Chondrocyte (in vitro differentiated cells): ENCODE measurements at regions not wholly inside any gene's neighbourhood (a gene's known extent, or its start where the extent isn't known, plus 50 kb on each side); places are given as distances from the start of the nearest gene placed in this dataset.

Source experiments
- DNase-seq: peaks from one replicate; pipeline ENCODE4 v3.0.0; 2021; ENCODE audit warnings: mixed read lengths, low spot score
- H3K27ac Mint-ChIP-seq: one replicate; pipeline ENCODE4 v1.8.0; 2021; ENCODE audit warnings: mild to moderate bottlenecking, moderate library complexity, mixed read lengths; ENCODE audit not compliant: unreplicated experiment
- H3K27me3 Mint-ChIP-seq: 2 replicates; pipeline ENCODE4 v1.8.0; 2021; ENCODE audit warnings: low read depth, mixed read lengths
- H3K36me3 Mint-ChIP-seq: 2 replicates; pipeline ENCODE4 v1.8.0; 2021; ENCODE audit warnings: low read depth, mixed read lengths
- H3K4me1 Mint-ChIP-seq: 2 replicates; pipeline ENCODE4 v1.8.0; 2021; ENCODE audit warnings: low read depth, mild to moderate bottlenecking, mixed read lengths
- H3K4me3 Mint-ChIP-seq: one replicate; pipeline ENCODE4 v1.8.0; 2021; ENCODE audit warnings: mild to moderate bottlenecking, moderate library complexity, mixed read lengths; ENCODE audit not compliant: unreplicated experiment
- H3K9me3 Mint-ChIP-seq: 2 replicates; pipeline ENCODE4 v1.8.0; 2021; ENCODE audit warnings: low read depth, mixed read lengths
- CTCF ChIP-seq: fragments of 200-600 bp; sonication (generic); IDR thresholded peaks from 2 replicates; pipeline ENCODE4 v1.5.0; 2021; ENCODE audit warnings: antibody characterized with exemption, mild to moderate bottlenecking, moderate library complexity

GRCh38 chr16:76749780-76750375 is 441.1 kb upstream of the MON1B start:
- Mint-ChIP-seq H3K27me3 (no peaks in the 10 kb centered on the region), H3K36me3 (no peaks in the 10 kb centered on the region), H3K9me3 (peaks cover 5% of the 10 kb centered on the region), H3K4me3 (no peak overlapping the region), H3K4me1 (no peaks in the 10 kb centered on the region), H3K27ac (no peak overlapping the region)
- TF ChIP-seq CTCF, result no peak
- DNase-seq, result no peak

GRCh38 chr16:76755496-76755895 is 435.5 kb upstream of the MON1B start:
- Mint-ChIP-seq H3K27me3 (no peaks in the 10 kb centered on the region), H3K4me1 (no peaks in the 10 kb centered on the region), H3K27ac (no peak overlapping the region), H3K36me3 (no peaks in the 10 kb centered on the region), H3K9me3 (peaks cover 11% of the 10 kb centered on the region), H3K4me3 (no peak overlapping the region)
- DNase-seq, result no peak
- TF ChIP-seq CTCF, result no peak

- no peak for DNase-seq
- Mint-ChIP-seq H3K9me3 (peaks cover 11% of the 10 kb centered on the region), H3K27ac (no peak overlapping the region), H3K27me3 (no peaks in the 10 kb centered on the region), H3K4me1 (no peaks in the 10 kb centered on the region), H3K4me3 (no peak overlapping the region), H3K36me3 (no peaks in the 10 kb centered on the region)
- TF ChIP-seq CTCF, result no peak
Measured at GRCh38 chr16:76756423-76756822, 434.6 kb upstream of the MON1B start.

- DNase-seq, result no peak
- no peak for TF ChIP-seq CTCF
- no peaks in the 10 kb centered on the region for H3K36me3 Mint-ChIP-seq
- H3K27me3 Mint-ChIP-seq, result no peaks in the 10 kb centered on the region
- H3K4me3 Mint-ChIP-seq, result no peak overlapping the region
- no peak overlapping the region for H3K27ac Mint-ChIP-seq
- H3K9me3 Mint-ChIP-seq, result peaks cover 12% of the 10 kb centered on the region
- no peaks in the 10 kb centered on the region for H3K4me1 Mint-ChIP-seq
Measured at GRCh38 chr16:76756951-76757350, 434.0 kb upstream of the MON1B start.

- no peak for TF ChIP-seq CTCF
- DNase-seq, result no peak
- H3K4me1 Mint-ChIP-seq, result no peaks in the 10 kb centered on the region
- peaks cover 23% of the 10 kb centered on the region for H3K9me3 Mint-ChIP-seq
- no peak overlapping the region for H3K4me3 Mint-ChIP-seq
- H3K36me3 Mint-ChIP-seq, result no peaks in the 10 kb centered on the region
- H3K27ac Mint-ChIP-seq, result no peak overlapping the region
- no peaks in the 10 kb centered on the region for H3K27me3 Mint-ChIP-seq
Measured at GRCh38 chr16:76766538-76766937, 424.5 kb upstream of the MON1B start.
